ENCODE measurements at regions not wholly inside any gene's neighbourhood (a gene's known extent, or its start where the extent isn't known, plus 50 kb on each side); places are given as distances from the start of the nearest gene placed in this dataset.

DNA sequence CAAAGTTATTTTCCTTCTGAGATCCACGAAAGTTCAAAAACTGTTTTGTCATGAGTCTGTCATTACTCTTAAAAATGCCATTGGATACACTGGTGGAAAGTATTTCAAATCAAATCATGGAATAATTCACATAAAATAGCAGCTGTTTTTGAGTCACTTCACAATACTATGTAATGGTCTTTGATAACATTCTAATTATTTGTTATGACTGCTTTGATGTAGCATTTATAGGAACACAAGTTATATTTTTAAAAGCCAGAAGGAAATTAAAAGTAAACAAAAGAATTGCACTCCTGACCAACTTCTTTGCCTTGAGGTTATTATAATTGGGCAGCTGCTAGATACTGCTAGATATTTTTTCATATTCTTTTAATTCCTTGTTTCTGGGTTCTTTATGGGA is 473.2 kb downstream of the CCER1 start:
- DNase-seq: no peak
- Histone ChIP-seq H3K9me3 (no peaks in the 10 kb centered on the region), H3K27ac (no peak overlapping the region), H3K4me1 (peaks cover 0 to 14% (median 5%) of the 10 kb centered on the region in 4 donors), H3K36me3 (no peaks in the 10 kb centered on the region), H3K4me3 (no peak overlapping the region), H3K27me3 (no peaks in the 10 kb centered on the region)
- no peak for TF ChIP-seq POLR2AphosphoS5 (IDR thresholded peaks at IDR 0.05)
- TF ChIP-seq POLR2A (IDR thresholded peaks at IDR 0.05): no peak
- 14 to 53% methylated on average over 1 of the region's 1 CpG for WGBS, 2 donors
- intact Hi-C loops (cut with DNase I): no loop called here

- Histone ChIP-seq H3K9me3 (no peaks in the 10 kb centered on the region), H3K36me3 (no peaks in the 10 kb centered on the region), H3K4me3 (no peak overlapping the region), H3K27me3 (no peaks in the 10 kb centered on the region), H3K4me1 (peaks cover 0 to 12% (median 5%) of the 10 kb centered on the region in 4 donors), H3K27ac (no peak overlapping the region)
- intact Hi-C loops (cut with DNase I): no loop called here
- TF ChIP-seq POLR2A (IDR thresholded peaks at IDR 0.05) (no peak), POLR2AphosphoS5 (IDR thresholded peaks at IDR 0.05) (no peak)
- WGBS, 2 donors: 84 to 89% methylated on average over 1 of the region's 1 CpG
- DNase-seq: no peak
Observed at GRCh38 chr12:90479237-90479636, 475.7 kb downstream of the CCER1 start.

DNA sequence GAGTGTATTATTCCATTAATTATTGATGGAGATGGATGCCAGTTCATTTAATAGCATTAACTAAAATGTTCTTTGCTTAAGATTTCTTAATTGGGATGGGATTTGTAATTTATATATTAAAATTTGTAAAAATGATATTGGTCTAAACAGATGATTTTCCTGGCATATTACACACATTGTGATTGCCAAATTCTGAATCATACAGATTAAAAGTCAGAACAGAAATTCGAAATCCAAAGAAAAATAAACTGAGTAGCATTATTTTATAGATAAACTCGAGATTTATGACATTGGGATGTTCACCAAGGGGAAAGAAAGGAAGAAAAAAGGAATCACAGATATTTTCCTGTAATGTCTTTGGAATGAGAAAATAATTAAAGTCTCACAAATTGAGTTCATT is 481.1 kb downstream of the CCER1 start:
- TF ChIP-seq POLR2A (IDR thresholded peaks at IDR 0.05): no peak
- TF ChIP-seq, protein P1, sequence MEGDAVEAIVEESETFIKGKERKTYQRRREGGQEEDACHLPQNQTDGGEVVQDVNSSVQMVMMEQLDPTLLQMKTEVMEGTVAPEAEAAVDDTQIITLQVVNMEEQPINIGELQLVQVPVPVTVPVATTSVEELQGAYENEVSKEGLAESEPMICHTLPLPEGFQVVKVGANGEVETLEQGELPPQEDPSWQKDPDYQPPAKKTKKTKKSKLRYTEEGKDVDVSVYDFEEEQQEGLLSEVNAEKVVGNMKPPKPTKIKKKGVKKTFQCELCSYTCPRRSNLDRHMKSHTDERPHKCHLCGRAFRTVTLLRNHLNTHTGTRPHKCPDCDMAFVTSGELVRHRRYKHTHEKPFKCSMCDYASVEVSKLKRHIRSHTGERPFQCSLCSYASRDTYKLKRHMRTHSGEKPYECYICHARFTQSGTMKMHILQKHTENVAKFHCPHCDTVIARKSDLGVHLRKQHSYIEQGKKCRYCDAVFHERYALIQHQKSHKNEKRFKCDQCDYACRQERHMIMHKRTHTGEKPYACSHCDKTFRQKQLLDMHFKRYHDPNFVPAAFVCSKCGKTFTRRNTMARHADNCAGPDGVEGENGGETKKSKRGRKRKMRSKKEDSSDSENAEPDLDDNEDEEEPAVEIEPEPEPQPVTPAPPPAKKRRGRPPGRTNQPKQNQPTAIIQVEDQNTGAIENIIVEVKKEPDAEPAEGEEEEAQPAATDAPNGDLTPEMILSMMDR (IDR thresholded peaks at IDR 0.05): no peak
- no peak for TF ChIP-seq EP300 (IDR thresholded peaks at IDR 0.05)
- TF ChIP-seq POLR2AphosphoS5 (IDR thresholded peaks at IDR 0.05): no peak
- H3K9me3 ChIP-seq: peaks cover 0 to 7% (median 3%) of the 10 kb centered on the region in 4 donors
- WGBS, 2 donors: 29 to 64% methylated on average over 2 of the region's 2 CpGs
- intact Hi-C loops (cut with DNase I): no loop called here
- H3K27ac ChIP-seq: no peak overlapping the region
- no peaks in the 10 kb centered on the region for H3K36me3 ChIP-seq
- DNase-seq: no peak
- H3K27me3 ChIP-seq: no peaks in the 10 kb centered on the region
- no peaks in the 10 kb centered on the region for H3K4me1 ChIP-seq
- no peak overlapping the region for H3K4me3 ChIP-seq

GRCh38 chr12:90460681-90461080 is 494.3 kb downstream of the CCER1 start:
- Histone ChIP-seq H3K36me3 (no peaks in the 10 kb centered on the region), H3K9me3 (no peaks in the 10 kb centered on the region), H3K4me3 (no peak overlapping the region), H3K27me3 (no peaks in the 10 kb centered on the region), H3K4me1 (no peaks in the 10 kb centered on the region), H3K27ac (no peak overlapping the region)
- TF ChIP-seq POLR2A (IDR thresholded peaks at IDR 0.05) (no peak), EP300 (IDR thresholded peaks at IDR 0.05) (no peak), POLR2AphosphoS5 (IDR thresholded peaks at IDR 0.05) (no peak)
- TF ChIP-seq, protein P1 (IDR thresholded peaks at IDR 0.05): no peak
- DNase-seq: no peak
- intact Hi-C loops (cut with DNase I): no loop called here
- 78 to 84% methylated on average over 1 of the region's 1 CpG for WGBS, 2 donors

DNA sequence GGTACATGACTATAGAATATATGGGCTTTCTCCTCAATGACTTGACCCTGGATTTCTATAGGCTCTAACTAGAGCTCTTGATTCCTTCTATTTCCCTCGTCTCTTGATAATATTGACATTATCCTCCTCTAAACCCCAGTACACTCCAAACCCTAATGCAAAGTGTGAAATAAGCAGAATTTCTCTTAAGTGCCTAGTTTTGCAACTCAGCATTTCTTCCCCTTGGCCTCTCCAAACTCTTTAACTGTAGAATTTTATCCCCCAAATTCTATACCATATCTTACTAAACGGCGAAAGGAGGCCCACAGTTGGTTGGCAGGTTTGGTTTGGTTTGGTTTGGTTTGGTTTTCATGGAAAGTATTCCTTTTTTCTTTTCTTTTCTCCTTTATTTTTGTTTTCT is 498.7 kb downstream of the CCER1 start:
- intact Hi-C loops (cut with DNase I): no loop called here
- Histone ChIP-seq H3K27me3 (no peaks in the 10 kb centered on the region), H3K27ac (no peak overlapping the region), H3K4me3 (no peak overlapping the region), H3K36me3 (no peaks in the 10 kb centered on the region), H3K9me3 (no peaks in the 10 kb centered on the region), H3K4me1 (no peaks in the 10 kb centered on the region)
- DNase-seq: no peak
- WGBS, 2 donors: 81 to 92% methylated on average over 3 of the region's 3 CpGs
- TF ChIP-seq POLR2AphosphoS5 (IDR thresholded peaks at IDR 0.05) (no peak), EP300 (IDR thresholded peaks at IDR 0.05) (no peak), POLR2A (IDR thresholded peaks at IDR 0.05) (no peak)
- TF ChIP-seq, protein P1 (IDR thresholded peaks at IDR 0.05): no peak

DNA sequence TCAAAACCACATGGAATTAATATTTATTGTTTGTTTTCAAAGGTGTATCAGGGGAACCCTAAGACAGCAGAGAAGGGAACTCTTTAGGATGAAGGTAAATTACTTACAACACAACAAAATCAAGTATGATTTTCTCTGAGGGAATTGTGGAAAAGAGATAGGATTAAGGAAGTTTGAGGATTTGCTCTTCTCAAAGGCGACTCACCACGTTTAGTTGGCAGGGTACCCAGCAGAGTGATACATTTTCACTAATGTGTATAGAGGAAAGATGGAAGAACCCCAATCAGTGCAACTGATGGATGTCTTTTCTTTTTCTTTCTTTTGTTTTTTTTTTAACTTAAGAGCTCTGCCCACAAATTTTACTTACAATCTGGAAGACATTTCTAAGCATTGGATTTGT is 499.2 kb downstream of the CCER1 start:
- Histone ChIP-seq H3K9me3 (no peaks in the 10 kb centered on the region), H3K4me1 (no peaks in the 10 kb centered on the region), H3K27me3 (no peaks in the 10 kb centered on the region), H3K27ac (no peak overlapping the region), H3K4me3 (no peak overlapping the region), H3K36me3 (no peaks in the 10 kb centered on the region)
- DNase-seq: no peak
- TF ChIP-seq POLR2AphosphoS5 (IDR thresholded peaks at IDR 0.05) (no peak), POLR2A (IDR thresholded peaks at IDR 0.05) (no peak), EP300 (IDR thresholded peaks at IDR 0.05) (no peak)
- TF ChIP-seq, protein P1 (IDR thresholded peaks at IDR 0.05): no peak
- intact Hi-C loops (cut with DNase I): no loop called here
- WGBS, 2 donors: 62 to 73% methylated on average over 2 of the region's 2 CpGs

All from sigmoid colon (tissue), 6 donors.